Activated CD8-positive, alpha-beta memory T cell treated with anti-CD3 and anti-CD28 coated beads for 4 hours (primary cell): ENCODE measurements at regions not wholly inside any gene's neighbourhood (a gene's known extent, or its start where the extent isn't known, plus 50 kb on each side); places are given as distances from the start of the nearest gene placed in this dataset.

Experiments used
- DNase-seq, 2 donors: peaks; one replicate each; pipeline ENCODE4 v3.0.0-alpha.2; 2020; ENCODE audit warnings: low read depth in 2 of 2

GRCh38 chr2:6773694-6774044 is 92.0 kb downstream of the CMPK2 start:
- no peak for DNase-seq

GRCh38 chr2:6776125-6776524 is 89.6 kb downstream of the CMPK2 start:
- no peak for DNase-seq

- DNase-seq, result no peak
Observed at GRCh38 chr2:6777626-6778025, 88.1 kb downstream of the CMPK2 start.

GRCh38 chr2:6780765-6781274 is 84.9 kb downstream of the CMPK2 start:
- DNase-seq, result no peak

GRCh38 chr2:6782517-6783237 is 83.0 kb downstream of the CMPK2 start:
- no peak for DNase-seq

GRCh38 chr2:6783238-6783614 is 82.5 kb downstream of the CMPK2 start:
- no peak for DNase-seq

GRCh38 chr2:6784291-6784690 is 81.4 kb downstream of the CMPK2 start:
- no peak for DNase-seq

GRCh38 chr2:6785493-6785892 is 80.2 kb downstream of the CMPK2 start:
- DNase-seq, result no peak

- no peak for DNase-seq
Observed at GRCh38 chr2:6787376-6787775, 78.3 kb downstream of the CMPK2 start.

- no peak for DNase-seq
Observed at GRCh38 chr2:6788614-6789013, 77.1 kb downstream of the CMPK2 start.

GRCh38 chr2:6789559-6790138 is 76.1 kb downstream of the CMPK2 start:
- DNase-seq, result no peak

- DNase-seq, result no peak
Observed at GRCh38 chr2:6791682-6792081, 74.0 kb downstream of the CMPK2 start.

GRCh38 chr2:6792883-6793282 is 72.8 kb downstream of the CMPK2 start:
- DNase-seq, result no peak

- no peak for DNase-seq
Observed at GRCh38 chr2:6793371-6793770, 72.3 kb downstream of the CMPK2 start.

- DNase-seq, result no peak
Observed at GRCh38 chr2:6793913-6794312, 71.8 kb downstream of the CMPK2 start.

- DNase-seq, result no peak
Observed at GRCh38 chr2:6794448-6794847, 71.3 kb downstream of the CMPK2 start.
